ENCODE measurements at regions not wholly inside any gene's neighbourhood (a gene's known extent, or its start where the extent isn't known, plus 50 kb on each side); places are given as distances from the start of the nearest gene placed in this dataset.

GRCh38 chr2:18286897-18287296 lies 273.6 kb downstream of the RDH14 start:
- TF ChIP-seq EZH2 (IDR thresholded peaks at IDR 0.05; ENCODE audit: insufficient read depth, poor library complexity, severe bottlenecking) (no peak), EZH2phosphoT487 (IDR thresholded peaks at IDR 0.05; ENCODE audit: insufficient read depth, low read depth) (no peak)

Data from GM23248 (cell line).